ENCODE measurements at regions not wholly inside any gene's neighbourhood (a gene's known extent, or its start where the extent isn't known, plus 50 kb on each side); places are given as distances from the start of the nearest gene placed in this dataset.

GRCh38 chr16:66229651-66230050 lies 136.8 kb upstream of the CDH5 start:
- H3K4me1 ChIP-seq (ENCODE audit: insufficient read depth, low read length), result no peaks in the 10 kb centered on the region
- H3K79me2 ChIP-seq (ENCODE audit: insufficient read depth, low read length), result no peaks in the 10 kb centered on the region
- no peak overlapping the region for H3K27ac ChIP-seq (ENCODE audit: extremely low read length, insufficient read depth, low read length)
- ChIA-PET CTCF (ENCODE audit: low intra/inter-chr PET ratio, low total read pairs) (no interaction called here), POLR2A (no interaction called here)
- no peak overlapping the region for H3K4me2 ChIP-seq (ENCODE audit: low read depth, low read length)
- DNase-seq (ENCODE audit: low spot score) (no peak), FAIRE-seq (no peak), ATAC-seq (no peak)
- 2% methylated on average over 4 of the region's 4 CpGs for WGBS (ENCODE audit: low lambda C conversion rate)
- TF ChIP-seq GZF1 (CRISPR knock-in tag; IDR thresholded peaks at IDR 0.05), result no peak
- TF ChIP-seq ZNF790 (CRISPR knock-in tag; IDR thresholded peaks at IDR 0.05; ENCODE audit: borderline replicate concordance), result no peak
- TF ChIP-seq NFKB2 (CRISPR knock-in tag; IDR thresholded peaks at IDR 0.05; ENCODE audit: borderline replicate concordance), result no peak
- no peak for TF ChIP-seq HOXA7 (CRISPR knock-in tag; IDR thresholded peaks at IDR 0.05)
- TF ChIP-seq ZMYM3 (CRISPR knock-in tag; IDR thresholded peaks at IDR 0.05), result no peak
- no peak for TF ChIP-seq POLR2AphosphoS2 (IDR thresholded peaks at IDR 0.05; ENCODE audit: low read depth, low read length)
- in situ Hi-C loops (cut with HindIII; ENCODE audit: extremely low pct_ligation_motif_present, low pct_unique_long_range_greater_than_20kb) (no loop called here), intact Hi-C loops (cut with micrococcal nuclease; ENCODE audit: unreplicated experiment) (no loop called here)
- no peak overlapping the region for H3K4me3 ChIP-seq (replicated peaks in 1 of 3; ENCODE audit: insufficient read depth in 1 of 3, low read depth in 2 of 3, low read length in 3 of 3)
- BruUV-seq (replicated peaks), result no TSS peak
- no peaks in the 10 kb centered on the region for H3K36me3 ChIP-seq (replicated peaks in 1 of 2; ENCODE audit: control insufficient read depth in 1 of 2, insufficient read depth in 2 of 2, low read length in 2 of 2)
- no peak overlapping the region for H2AFZ ChIP-seq (ENCODE audit: low read length)
- H3K27me3 ChIP-seq (ENCODE audit: control insufficient read depth in 1 of 2, insufficient read depth in 2 of 2, low read length in 2 of 2), result peaks cover 7 to 85% of the 10 kb centered on the region in 2 experiments
- no peaks in the 10 kb centered on the region for H4K20me1 ChIP-seq (ENCODE audit: insufficient read depth, low read length)
- no peak overlapping the region for H3K9ac ChIP-seq (ENCODE audit: insufficient read depth, low read depth, low read length)
- H3K9me3 ChIP-seq (ENCODE audit: low read length), result no peaks in the 10 kb centered on the region

- ChIA-PET POLR2A (no interaction called here), CTCF (ENCODE audit: low intra/inter-chr PET ratio, low total read pairs) (no interaction called here)
- Histone ChIP-seq H3K4me2 (ENCODE audit: low read depth, low read length) (no peak overlapping the region), H2AFZ (ENCODE audit: low read length) (no peak overlapping the region), H3K36me3 (replicated peaks in 1 of 2; ENCODE audit: control insufficient read depth in 1 of 2, insufficient read depth in 2 of 2, low read length in 2 of 2) (no peaks in the 10 kb centered on the region), H3K9me3 (ENCODE audit: low read length) (no peaks in the 10 kb centered on the region), H3K9ac (ENCODE audit: insufficient read depth, low read depth, low read length) (no peak overlapping the region), H4K20me1 (ENCODE audit: insufficient read depth, low read length) (no peaks in the 10 kb centered on the region), H3K4me1 (ENCODE audit: insufficient read depth, low read length) (no peaks in the 10 kb centered on the region), H3K27me3 (ENCODE audit: control insufficient read depth in 1 of 2, insufficient read depth in 2 of 2, low read length in 2 of 2) (peaks cover 7 to 85% of the 10 kb centered on the region in 2 experiments), H3K4me3 (replicated peaks in 1 of 3; ENCODE audit: insufficient read depth in 1 of 3, low read depth in 2 of 3, low read length in 3 of 3) (no peak overlapping the region), H3K79me2 (ENCODE audit: insufficient read depth, low read length) (no peaks in the 10 kb centered on the region), H3K27ac (ENCODE audit: extremely low read length, insufficient read depth, low read length) (no peak overlapping the region)
- no peak for FAIRE-seq
- no peak for DNase-seq (ENCODE audit: low spot score)
- TF ChIP-seq NR1H2 (CRISPR knock-in tag; IDR thresholded peaks at IDR 0.05; ENCODE audit: borderline replicate concordance, low read depth) (no peak), MXD1 (CRISPR knock-in tag; IDR thresholded peaks at IDR 0.05) (no peak), KLF11 (CRISPR knock-in tag; IDR thresholded peaks at IDR 0.05) (no peak), ZNF460 (CRISPR knock-in tag; IDR thresholded peaks at IDR 0.05; ENCODE audit: borderline replicate concordance) (no peak), NR2C2 (CRISPR knock-in tag; IDR thresholded peaks at IDR 0.05; ENCODE audit: borderline replicate concordance) (no peak), MED8 (CRISPR knock-in tag; IDR thresholded peaks at IDR 0.05; ENCODE audit: insufficient replicate concordance) (no peak), RFXAP (CRISPR knock-in tag; IDR thresholded peaks at IDR 0.05; ENCODE audit: borderline replicate concordance) (no peak), RBAK (CRISPR knock-in tag; IDR thresholded peaks at IDR 0.05) (no peak), CHD4 (IDR thresholded peaks at IDR 0.05; ENCODE audit: borderline replicate concordance, low read length) (no peak), POLR2AphosphoS5 (IDR thresholded peaks at IDR 0.05; ENCODE audit: low read depth, low read length) (no peak), CEBPG (CRISPR knock-in tag; IDR thresholded peaks at IDR 0.05) (no peak), ZC3H4 (CRISPR knock-in tag; IDR thresholded peaks at IDR 0.05; ENCODE audit: borderline replicate concordance) (no peak), PPARG (CRISPR knock-in tag; conservative IDR thresholded peaks at IDR 0.05) (no peak), GABPB1 (CRISPR knock-in tag; IDR thresholded peaks at IDR 0.05) (no peak), NFKBIZ (CRISPR knock-in tag; IDR thresholded peaks at IDR 0.05) (no peak)
- ATAC-seq, result no peak
- WGBS (ENCODE audit: low lambda C conversion rate), result 0% methylated on average over 7 of the region's 7 CpGs
- in situ Hi-C loops (cut with HindIII; ENCODE audit: extremely low pct_ligation_motif_present, low pct_unique_long_range_greater_than_20kb) (no loop called here), intact Hi-C loops (cut with micrococcal nuclease; ENCODE audit: unreplicated experiment) (no loop called here)
- BruUV-seq (replicated peaks), result no TSS peak
Observed at GRCh38 chr16:66228792-66229191, 137.7 kb upstream of the CDH5 start.
